HCT116 (cell line): ENCODE measurements at regions not wholly inside any gene's neighbourhood (a gene's known extent, or its start where the extent isn't known, plus 50 kb on each side); places are given as distances from the start of the nearest gene placed in this dataset.
"Not testable (repeated sequence)": the region's sequence is repeated elsewhere in the genome, so short reads cannot be mapped to it uniquely, and the experiment has no call there.

ENCODE experiments used
- CEBPB ChIP-seq: IDR thresholded peaks from 2 replicates; pipeline ENCODE4 v1.6.1; 2012; ENCODE audit warnings: low read depth
- CTCF ChIP-seq, 3 experiments: fragments of 200-600 bp in 1 of 3; sonication (generic) in 1 of 3; IDR thresholded peaks in 2 of 3; conservative IDR thresholded peaks in 1 of 3; 2 replicates each; pipeline ENCODE4 v1.5.1; 2012 to 2017; ENCODE audit warnings: low read depth in 2 of 3, low read length in 2 of 3, antibody characterized with exemption in 1 of 3, borderline replicate concordance in 1 of 3, control low read depth in 1 of 3, mild to moderate bottlenecking in 1 of 3, mixed read lengths in 1 of 3, mixed run types in 1 of 3, moderate library complexity in 1 of 3; ENCODE audit not compliant: insufficient read depth in 1 of 3
- EZH2phosphoT487 ChIP-seq: fragments of 200-600 bp; IDR thresholded peaks from 2 replicates; pipeline ENCODE4 v1.6.1; 2018; ENCODE audit warnings: antibody characterized with exemption, borderline replicate concordance
- MAX ChIP-seq: IDR thresholded peaks from 2 replicates; pipeline ENCODE4 v1.6.1; 2012
- POLR2A ChIP-seq: IDR thresholded peaks from 2 replicates; pipeline ENCODE4 v1.7.0; 2011; ENCODE audit warnings: borderline replicate concordance; ENCODE audit not compliant: insufficient read depth, insufficient read length; ENCODE audit errors: extremely low read depth
- POLR2AphosphoS5 ChIP-seq: IDR thresholded peaks from 2 replicates; pipeline ENCODE4 v1.6.1; 2011; ENCODE audit warnings: mild to moderate bottlenecking, low read depth, low read length, moderate library complexity
- RAD21 ChIP-seq: IDR thresholded peaks from 2 replicates; pipeline ENCODE4 v1.6.1; 2012; ENCODE audit warnings: low read depth, mild to moderate bottlenecking
- REST ChIP-seq: IDR thresholded peaks from 2 replicates; pipeline ENCODE4 v1.6.1; 2012; ENCODE audit warnings: low read depth
- SRF ChIP-seq: IDR thresholded peaks from 2 replicates; pipeline ENCODE4 v1.6.1; 2012; ENCODE audit warnings: low read depth
- ZNF274 ChIP-seq: fragments of 200-500 bp; sonication (Bioruptor generic); IDR thresholded peaks from 2 replicates; pipeline ENCODE4 v1.6.1; 2014; ENCODE audit warnings: mild to moderate bottlenecking, low read depth, low read length, inconsistent platforms

- TF ChIP-seq POLR2A; CTCF (IDR thresholded peaks at IDR 0.05 in 2 of 3, conservative IDR thresholded peaks at IDR 0.05 in 1 of 3; ENCODE audit: borderline replicate concordance in 1 of 3, insufficient read depth in 1 of 3, low read depth in 2 of 3, low read length in 2 of 3); MAX; SRF; REST; ZNF274; POLR2AphosphoS5; CEBPB; RAD21; EZH2phosphoT487: not testable (repeated sequence)
These were observed 719.6 kb upstream of the CDH18 start for GRCh38 chr5:20707634-20708033.
